HEK293 (cell line): ENCODE measurements at regions not wholly inside any gene's neighbourhood (a gene's known extent, or its start where the extent isn't known, plus 50 kb on each side); places are given as distances from the start of the nearest gene placed in this dataset.

Experiments
- CTCF ChIA-PET: fragments of 350-600 bp; formaldehyde crosslinking; extraction: SDS; loops from one replicate; lab custom pipeline; 2021; ENCODE audit warnings: antibody characterized with exemption; lab: Yijun Ruan, JAX
- POLR2A ChIA-PET: fragments of 300-600 bp; formaldehyde crosslinking; extraction: SDS; loops from one replicate; lab custom pipeline; 2020; ENCODE audit warnings: antibody characterized with exemption, inconsistent platforms; lab: Yijun Ruan, JAX
- H3K27ac ChIP-seq: fragments of 200-500 bp; sonication (Bioruptor generic); 2 replicates; pipeline ENCODE4 v1.5.1; 2014; ENCODE audit warnings: low read depth, low read length, control low read depth, inconsistent platforms; ENCODE audit errors: extremely low read depth
- H3K36me3 ChIP-seq, 2 experiments: fragments of 200-500 bp in 1 of 2; sonication (Bioruptor generic) in 1 of 2; 1 replicate in 1 of 2; 2 replicates in 1 of 2; pipeline ENCODE4 v1.5.1; 2014 to 2017; ENCODE audit warnings: inconsistent platforms in 2 of 2, low read length in 2 of 2; ENCODE audit not compliant: control insufficient read depth in 2 of 2, insufficient read depth in 1 of 2
- H3K4me1 ChIP-seq: fragments of 200-500 bp; sonication (Bioruptor generic); 2 replicates; pipeline ENCODE4 v1.5.1; 2014; ENCODE audit warnings: mild to moderate bottlenecking, low read length, inconsistent platforms; ENCODE audit not compliant: control insufficient read depth, insufficient read depth
- H3K4me3 ChIP-seq: 2 replicates; pipeline ENCODE4 v1.5.1; 2011; ENCODE audit warnings: low read depth, mild to moderate bottlenecking, control low read depth, low read length, moderate library complexity
- H3K9me3 ChIP-seq: fragments of 200-500 bp; sonication (Bioruptor generic); 2 replicates; pipeline ENCODE4 v1.5.1; 2014; ENCODE audit warnings: low read depth, low read length, inconsistent platforms; ENCODE audit not compliant: control insufficient read depth, insufficient read depth
- ZBTB10 ChIP-seq: fragments of 450-650 bp; formaldehyde crosslinking; IDR thresholded peaks from 2 replicates; pipeline ENCODE4 v1.5.1; 2016; ENCODE audit warnings: missing biosample characterization, missing genetic modification characterization
- ZFP41 ChIP-seq: fragments of 450-650 bp; formaldehyde crosslinking; IDR thresholded peaks from 2 replicates; pipeline ENCODE4 v1.5.1; 2016; ENCODE audit warnings: missing biosample characterization, missing genetic modification characterization, borderline replicate concordance
- ZNF121 ChIP-seq: fragments of 450-650 bp; formaldehyde crosslinking; IDR thresholded peaks from 2 replicates; pipeline ENCODE4 v1.5.1; 2016; ENCODE audit warnings: missing biosample characterization, missing genetic modification characterization
- ZNF16 ChIP-seq: fragments of 450-650 bp; formaldehyde crosslinking; IDR thresholded peaks from 2 replicates; pipeline ENCODE4 v1.5.1; 2016; ENCODE audit warnings: low read depth, missing biosample characterization, missing genetic modification characterization
- ZNF248 ChIP-seq: fragments of 450-650 bp; formaldehyde crosslinking; IDR thresholded peaks from 2 replicates; pipeline ENCODE4 v1.5.1; 2017; ENCODE audit warnings: missing biosample characterization, missing genetic modification characterization
- ZNF274 ChIP-seq, 2 experiments: fragments of 200-500 bp in 1 of 2; fragments of 450-650 bp in 1 of 2; sonication (Bioruptor generic) in 1 of 2; formaldehyde crosslinking in 1 of 2; IDR thresholded peaks; 2 replicates each; pipeline versions ENCODE4 v1.5.1 to v1.6.1; 2014 to 2016; ENCODE audit warnings: borderline replicate concordance in 1 of 2, inconsistent platforms in 1 of 2, low read length in 1 of 2, missing biosample characterization in 1 of 2, missing genetic modification characterization in 1 of 2
- ZNF292 ChIP-seq: fragments of 450-650 bp; formaldehyde crosslinking; IDR thresholded peaks from 2 replicates; pipeline ENCODE4 v1.5.1; 2016; ENCODE audit warnings: low read depth, missing biosample characterization, missing genetic modification characterization, borderline replicate concordance
- ZNF324 ChIP-seq: fragments of 450-650 bp; formaldehyde crosslinking; IDR thresholded peaks from 2 replicates; pipeline ENCODE4 v1.5.1; 2016; ENCODE audit warnings: missing biosample characterization, missing genetic modification characterization
- ZNF658 ChIP-seq: fragments of 450-650 bp; formaldehyde crosslinking; IDR thresholded peaks from 2 replicates; pipeline ENCODE4; 2016; ENCODE audit warnings: missing biosample characterization, missing genetic modification characterization
- ZNF777 ChIP-seq: fragments of 450-650 bp; formaldehyde crosslinking; IDR thresholded peaks from 2 replicates; pipeline ENCODE4 v1.5.1; 2017; ENCODE audit warnings: missing biosample characterization, missing genetic modification characterization, borderline replicate concordance
- ZNF837 ChIP-seq: fragments of 450-650 bp; formaldehyde crosslinking; IDR thresholded peaks from 2 replicates; pipeline ENCODE4 v1.5.1; 2016; ENCODE audit warnings: missing biosample characterization, missing genetic modification characterization
- ZSCAN4 ChIP-seq: fragments of 450-650 bp; formaldehyde crosslinking; IDR thresholded peaks from 2 replicates; pipeline ENCODE4 v1.5.1; 2017; ENCODE audit warnings: missing biosample characterization, missing genetic modification characterization
- TF ChIP-seq, protein P1 (sequence below): fragments of 450-650 bp; formaldehyde crosslinking; IDR thresholded peaks from 2 replicates; pipeline ENCODE4 v1.5.1; 2016; ENCODE audit warnings: missing biosample characterization, missing genetic modification characterization
- TF ChIP-seq, protein P2 (sequence below): fragments of 450-650 bp; formaldehyde crosslinking; conservative IDR thresholded peaks from 2 replicates; pipeline ENCODE4 v1.5.1; 2016; ENCODE audit warnings: low read depth, missing biosample characterization, missing genetic modification characterization
- TF ChIP-seq, protein P3 (sequence below): fragments of 450-650 bp; formaldehyde crosslinking; IDR thresholded peaks from 2 replicates; pipeline ENCODE4 v1.5.1; 2016; ENCODE audit warnings: missing biosample characterization, missing genetic modification characterization

GRCh38 chr7:12765431-12766100 lies 78.1 kb downstream of the ARL4A start:
- TF ChIP-seq, protein P1, sequence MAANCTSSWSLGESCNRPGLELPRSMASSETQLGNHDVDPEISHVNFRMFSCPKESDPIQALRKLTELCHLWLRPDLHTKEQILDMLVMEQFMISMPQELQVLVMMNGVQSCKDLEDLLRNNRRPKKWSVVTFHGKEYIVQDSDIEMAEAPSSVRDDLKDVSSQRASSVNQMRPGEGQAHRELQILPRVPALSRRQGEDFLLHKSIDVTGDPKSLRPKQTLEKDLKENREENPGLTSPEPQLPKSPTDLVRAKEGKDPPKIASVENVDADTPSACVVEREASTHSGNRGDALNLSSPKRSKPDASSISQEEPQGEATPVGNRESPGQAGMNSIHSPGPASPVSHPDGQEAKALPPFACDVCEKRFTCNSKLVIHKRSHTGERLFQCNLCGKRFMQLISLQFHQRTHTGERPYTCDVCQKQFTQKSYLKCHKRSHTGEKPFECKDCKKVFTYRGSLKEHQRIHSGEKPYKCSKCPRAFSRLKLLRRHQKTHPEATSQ: no peak
- TF ChIP-seq, protein P2, sequence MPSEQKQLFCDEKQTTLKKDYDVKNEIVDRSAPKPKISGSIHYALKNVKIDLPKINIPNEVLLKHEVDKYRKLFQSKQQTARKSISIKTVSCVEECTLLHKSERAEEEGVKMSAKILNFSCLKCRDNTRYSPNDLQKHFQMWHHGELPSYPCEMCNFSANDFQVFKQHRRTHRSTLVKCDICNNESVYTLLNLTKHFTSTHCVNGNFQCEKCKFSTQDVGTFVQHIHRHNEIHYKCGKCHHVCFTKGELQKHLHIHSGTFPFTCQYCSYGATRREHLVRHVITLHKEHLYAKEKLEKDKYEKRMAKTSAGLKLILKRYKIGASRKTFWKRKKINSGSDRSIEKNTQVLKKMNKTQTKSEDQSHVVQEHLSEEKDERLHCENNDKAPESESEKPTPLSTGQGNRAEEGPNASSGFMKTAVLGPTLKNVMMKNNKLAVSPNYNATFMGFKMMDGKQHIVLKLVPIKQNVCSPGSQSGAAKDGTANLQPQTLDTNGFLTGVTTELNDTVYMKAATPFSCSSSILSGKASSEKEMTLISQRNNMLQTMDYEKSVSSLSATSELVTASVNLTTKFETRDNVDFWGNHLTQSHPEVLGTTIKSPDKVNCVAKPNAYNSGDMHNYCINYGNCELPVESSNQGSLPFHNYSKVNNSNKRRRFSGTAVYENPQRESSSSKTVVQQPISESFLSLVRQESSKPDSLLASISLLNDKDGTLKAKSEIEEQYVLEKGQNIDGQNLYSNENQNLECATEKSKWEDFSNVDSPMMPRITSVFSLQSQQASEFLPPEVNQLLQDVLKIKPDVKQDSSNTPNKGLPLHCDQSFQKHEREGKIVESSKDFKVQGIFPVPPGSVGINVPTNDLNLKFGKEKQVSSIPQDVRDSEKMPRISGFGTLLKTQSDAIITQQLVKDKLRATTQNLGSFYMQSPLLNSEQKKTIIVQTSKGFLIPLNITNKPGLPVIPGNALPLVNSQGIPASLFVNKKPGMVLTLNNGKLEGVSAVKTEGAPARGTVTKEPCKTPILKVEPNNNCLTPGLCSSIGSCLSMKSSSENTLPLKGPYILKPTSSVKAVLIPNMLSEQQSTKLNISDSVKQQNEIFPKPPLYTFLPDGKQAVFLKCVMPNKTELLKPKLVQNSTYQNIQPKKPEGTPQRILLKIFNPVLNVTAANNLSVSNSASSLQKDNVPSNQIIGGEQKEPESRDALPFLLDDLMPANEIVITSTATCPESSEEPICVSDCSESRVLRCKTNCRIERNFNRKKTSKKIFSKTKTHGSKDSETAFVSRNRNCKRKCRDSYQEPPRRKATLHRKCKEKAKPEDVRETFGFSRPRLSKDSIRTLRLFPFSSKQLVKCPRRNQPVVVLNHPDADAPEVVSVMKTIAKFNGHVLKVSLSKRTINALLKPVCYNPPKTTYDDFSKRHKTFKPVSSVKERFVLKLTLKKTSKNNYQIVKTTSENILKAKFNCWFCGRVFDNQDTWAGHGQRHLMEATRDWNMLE (tag by site-specific recombination): no peak
- TF ChIP-seq ZNF274 (IDR thresholded peaks at IDR 0.05; ENCODE audit: low read length): no peak
- TF ChIP-seq ZNF274 (tag by site-specific recombination; IDR thresholded peaks at IDR 0.05; ENCODE audit: borderline replicate concordance): no peak
- no peak for TF ChIP-seq ZNF121
- no peak for TF ChIP-seq ZNF16 (tag by site-specific recombination)
- TF ChIP-seq, protein P3, sequence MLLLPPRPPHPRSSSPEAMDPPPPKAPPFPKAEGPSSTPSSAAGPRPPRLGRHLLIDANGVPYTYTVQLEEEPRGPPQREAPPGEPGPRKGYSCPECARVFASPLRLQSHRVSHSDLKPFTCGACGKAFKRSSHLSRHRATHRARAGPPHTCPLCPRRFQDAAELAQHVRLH (tag by site-specific recombination): no peak
- TF ChIP-seq ZNF324 (tag by site-specific recombination): no peak
- no peak for TF ChIP-seq ZNF658 (tag by site-specific recombination)
- TF ChIP-seq ZFP41 (tag by site-specific recombination): no peak
- no peak for TF ChIP-seq ZNF837
- TF ChIP-seq ZNF777 (tag by site-specific recombination): no peak
- no peak for TF ChIP-seq ZNF292 (tag by site-specific recombination)
- no peak for TF ChIP-seq ZSCAN4 (tag by site-specific recombination)
- TF ChIP-seq ZNF248 (tag by site-specific recombination): no peak
- no peak for TF ChIP-seq ZBTB10 (tag by site-specific recombination)
- Histone ChIP-seq H3K4me3 (no peak overlapping the region), H3K27ac (no peak overlapping the region), H3K9me3 (no peaks in the 10 kb centered on the region), H3K36me3 (no peaks in the 10 kb centered on the region), H3K4me1 (peaks cover 5% of the 10 kb centered on the region; the same call in 1 of the 2 replicates)
- CTCF ChIA-PET: no interaction called here
- POLR2A ChIA-PET: no interaction called here
